Neural cell (in vitro differentiated cells): ENCODE measurements at regions not wholly inside any gene's neighbourhood (a gene's known extent, or its start where the extent isn't known, plus 50 kb on each side); places are given as distances from the start of the nearest gene placed in this dataset.

Experiments used
- H2AFZ ChIP-seq: fragments of 200-600, 300-800 bp; sonication (generic), shearing (Covaris generic); 2 replicates; pipeline ENCODE4 v1.6.0; 2014; ENCODE audit warnings: low read depth, mild to moderate bottlenecking, antibody characterized with exemption, low read length, moderate library complexity
- H3F3A ChIP-seq: fragments of 200-600 bp; shearing (Covaris generic); 2 replicates; pipeline ENCODE4 v1.6.1; 2016; ENCODE audit warnings: mild to moderate bottlenecking, moderate library complexity, mixed read lengths, antibody characterized with exemption, low read length; ENCODE audit not compliant: insufficient read depth, poor library complexity, severe bottlenecking
- H3K27ac ChIP-seq: fragments of 200-600, 300-800 bp; sonication (generic), shearing (Covaris generic); 2 replicates; pipeline ENCODE4 v1.5.1; 2014; ENCODE audit warnings: mild to moderate bottlenecking, low read length, moderate library complexity
- H3K27me3 ChIP-seq: fragments of 300-800, 200-600 bp; sonication (generic), shearing (Covaris generic); 2 replicates; pipeline ENCODE4 v1.6.0; 2014; ENCODE audit warnings: mild to moderate bottlenecking, low read depth, low read length, moderate library complexity; ENCODE audit not compliant: insufficient read depth
- H3K36me3 ChIP-seq: fragments of 300-800, 200-600 bp; sonication (generic), shearing (Covaris generic); 2 replicates; pipeline ENCODE4 v1.5.1; 2014; ENCODE audit warnings: mild to moderate bottlenecking, antibody characterized with exemption, low read length, moderate library complexity; ENCODE audit not compliant: insufficient read depth
- H3K4me2 ChIP-seq: fragments of 300-800, 200-600 bp; sonication (generic), shearing (Covaris generic); 2 replicates; pipeline ENCODE4 v1.6.0; 2014; ENCODE audit warnings: mild to moderate bottlenecking, low read length
- H3K4me3 ChIP-seq: fragments of 300-800, 200-600 bp; sonication (generic), shearing (Covaris generic); 2 replicates; pipeline ENCODE4 v1.5.1; 2014; ENCODE audit warnings: mild to moderate bottlenecking, low read length, moderate library complexity
- H3K79me2 ChIP-seq: fragments of 200-600 bp; shearing (Covaris generic); replicated peaks from 2 replicates; pipeline ENCODE4 v1.6.0; 2014; ENCODE audit warnings: mild to moderate bottlenecking, low read length, moderate library complexity; ENCODE audit not compliant: insufficient read depth
- H3K9ac ChIP-seq: fragments of 300-800, 200-600 bp; sonication (generic), shearing (Covaris generic); 2 replicates; pipeline ENCODE4 v1.6.1; 2016; ENCODE audit warnings: mild to moderate bottlenecking, low read length, mixed read lengths
- H3K9me2 ChIP-seq: fragments of 200-600 bp; shearing (Covaris generic); 2 replicates; pipeline ENCODE4 v1.6.1; 2016; ENCODE audit warnings: mild to moderate bottlenecking, low read length, mixed read lengths; ENCODE audit not compliant: insufficient read depth
- H3K9me3 ChIP-seq: fragments of 200-600, 300-800 bp; sonication (generic), shearing (Covaris generic); 2 replicates; pipeline ENCODE4 v1.6.1; 2016; ENCODE audit warnings: mild to moderate bottlenecking, mixed run types, low read length, moderate library complexity, mixed read lengths
- H4K20me1 ChIP-seq: fragments of 200-600 bp; shearing (Covaris generic); 2 replicates; pipeline ENCODE4 v1.6.1; 2016; ENCODE audit warnings: mild to moderate bottlenecking, mixed run types; ENCODE audit not compliant: insufficient read depth
- CTCF ChIP-seq: fragments of 450-650 bp; IDR thresholded peaks from 2 replicates; pipeline ENCODE4 v1.5.1; 2014; ENCODE audit warnings: antibody characterized with exemption, mild to moderate bottlenecking, moderate library complexity; ENCODE audit not compliant: poor library complexity, severe bottlenecking
- EP300 ChIP-seq: fragments of 450-650 bp; conservative IDR thresholded peaks from 2 replicates; pipeline ENCODE4 v1.6.1; 2014; ENCODE audit warnings: antibody characterized with exemption, mild to moderate bottlenecking, moderate library complexity; ENCODE audit not compliant: poor library complexity, severe bottlenecking
- EZH2 ChIP-seq: fragments of 200-600, 300-800 bp; shearing (Covaris generic), sonication (generic); IDR thresholded peaks from 2 replicates; pipeline ENCODE4 v1.6.1; 2014; ENCODE audit warnings: antibody characterized with exemption, low read length, borderline replicate concordance, mild to moderate bottlenecking; ENCODE audit not compliant: insufficient read depth, poor library complexity, severe bottlenecking
- MXI1 ChIP-seq: fragments of 450-650 bp; conservative IDR thresholded peaks from 2 replicates; pipeline ENCODE4 v1.6.1; 2014; ENCODE audit warnings: antibody characterized with exemption, mild to moderate bottlenecking; ENCODE audit not compliant: poor library complexity, severe bottlenecking
- POLR2AphosphoS5 ChIP-seq: IDR thresholded peaks from 2 replicates; pipeline ENCODE4 v1.6.1; 2012
- RAD21 ChIP-seq: fragments of 450-650 bp; conservative IDR thresholded peaks from 2 replicates; pipeline ENCODE4 v1.6.1; 2014; ENCODE audit warnings: antibody characterized with exemption, mild to moderate bottlenecking, moderate library complexity
- REST ChIP-seq: IDR thresholded peaks from 2 replicates; pipeline ENCODE4 v1.6.1; 2012; ENCODE audit warnings: borderline replicate concordance
- SMC3 ChIP-seq: fragments of 450-650 bp; conservative IDR thresholded peaks from 2 replicates; pipeline ENCODE4 v1.6.1; 2014; ENCODE audit warnings: antibody characterized with exemption, mild to moderate bottlenecking, moderate library complexity; ENCODE audit not compliant: poor library complexity
- TAF1 ChIP-seq: IDR thresholded peaks from 2 replicates; pipeline ENCODE4 v1.6.1; 2012; ENCODE audit warnings: low read depth

GRCh38 chr10:36507715-36508114 lies 617.7 kb upstream of the ANKRD30A start:
- Histone ChIP-seq H3K9ac (no peak overlapping the region), H4K20me1 (no peaks in the 10 kb centered on the region), H3K79me2 (no peaks in the 10 kb centered on the region), H3F3A (no peaks in the 10 kb centered on the region), H3K27ac (no peak overlapping the region), H3K9me3 (no peaks in the 10 kb centered on the region), H3K4me2 (no peak overlapping the region), H3K9me2 (no peaks in the 10 kb centered on the region), H3K36me3 (no peaks in the 10 kb centered on the region), H3K4me3 (no peak overlapping the region), H2AFZ (no peak overlapping the region), H3K27me3 (no peaks in the 10 kb centered on the region)
- TF ChIP-seq RAD21 (no peak), EP300 (no peak), REST (no peak), EZH2 (no peak), POLR2AphosphoS5 (no peak), TAF1 (no peak), MXI1 (no peak), SMC3 (no peak), CTCF (no peak)

GRCh38 chr10:36506697-36507496 lies 618.5 kb upstream of the ANKRD30A start:
- TF ChIP-seq MXI1, result no peak
- no peak for TF ChIP-seq EZH2
- TF ChIP-seq TAF1, result no peak
- TF ChIP-seq RAD21, result no peak
- TF ChIP-seq POLR2AphosphoS5, result no peak
- no peak for TF ChIP-seq SMC3
- TF ChIP-seq CTCF, result no peak
- Histone ChIP-seq H3K36me3 (no peaks in the 10 kb centered on the region), H3K27ac (no peak overlapping the region), H3K9ac (no peak overlapping the region), H3K27me3 (no peaks in the 10 kb centered on the region), H3K4me3 (no peak overlapping the region), H3K9me2 (no peaks in the 10 kb centered on the region), H3F3A (no peaks in the 10 kb centered on the region), H3K9me3 (no peaks in the 10 kb centered on the region), H4K20me1 (no peaks in the 10 kb centered on the region), H2AFZ (no peak overlapping the region), H3K4me2 (no peak overlapping the region), H3K79me2 (no peaks in the 10 kb centered on the region)
